HG02852 (cell line): ENCODE measurements at regions not wholly inside any gene's neighbourhood (a gene's known extent, or its start where the extent isn't known, plus 50 kb on each side); places are given as distances from the start of the nearest gene placed in this dataset.

ENCODE experiments used
- ATAC-seq: cut with Tn5 transposase; IDR thresholded peaks from one replicate; pipeline ENCODE4 v1.9.1; 2021; ENCODE audit warnings: mild to moderate bottlenecking, moderate library complexity; ENCODE audit not compliant: unreplicated experiment

- no peak for ATAC-seq
Measured at GRCh38 chr1:198902655-198903054, 263.8 kb downstream of the PTPRC start.

GRCh38 chr1:198903203-198903602, 264.4 kb downstream of the PTPRC start:
- no peak for ATAC-seq

DNA sequence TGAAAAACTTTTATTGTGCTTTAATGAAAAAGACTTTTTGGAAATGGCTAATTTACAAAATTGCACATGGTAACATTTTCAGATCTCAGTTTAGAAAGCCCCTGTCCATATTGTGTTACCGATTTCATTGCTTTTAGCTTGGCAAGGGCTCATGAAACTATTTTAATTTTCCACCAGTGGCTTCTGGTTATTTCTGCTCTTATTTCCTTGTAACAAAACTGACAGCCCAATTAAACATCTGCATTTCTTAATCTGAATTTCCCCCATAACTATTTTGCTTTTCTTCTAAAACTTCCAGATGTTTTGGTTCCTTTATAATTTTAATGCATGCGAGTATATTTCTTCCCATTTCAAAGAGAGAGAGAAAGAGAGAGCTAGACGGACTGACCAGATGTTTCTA, 264.8 kb downstream of the PTPRC start:
- no peak for ATAC-seq

DNA sequence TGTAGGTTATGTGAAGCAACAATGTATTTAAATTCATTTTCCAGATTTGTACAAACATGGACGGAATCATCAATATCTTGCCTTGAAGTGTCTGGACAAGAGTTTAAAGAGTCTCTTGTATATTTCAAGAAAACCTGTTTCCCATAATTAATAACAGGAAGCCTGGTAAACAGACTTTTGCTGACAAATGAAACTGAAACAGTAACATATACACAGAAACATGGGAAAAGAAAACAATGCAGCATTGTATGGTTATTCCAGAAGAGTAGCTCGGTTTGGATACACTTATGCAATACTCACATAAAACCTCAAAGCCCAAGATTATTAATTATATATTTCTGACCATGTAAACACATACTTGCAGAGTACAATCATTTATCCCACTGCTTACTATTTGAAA, 265.5 kb downstream of the PTPRC start:
- no peak for ATAC-seq

- no peak for ATAC-seq
Measured at GRCh38 chr1:198906739-198907422, 268.0 kb downstream of the PTPRC start.

DNA sequence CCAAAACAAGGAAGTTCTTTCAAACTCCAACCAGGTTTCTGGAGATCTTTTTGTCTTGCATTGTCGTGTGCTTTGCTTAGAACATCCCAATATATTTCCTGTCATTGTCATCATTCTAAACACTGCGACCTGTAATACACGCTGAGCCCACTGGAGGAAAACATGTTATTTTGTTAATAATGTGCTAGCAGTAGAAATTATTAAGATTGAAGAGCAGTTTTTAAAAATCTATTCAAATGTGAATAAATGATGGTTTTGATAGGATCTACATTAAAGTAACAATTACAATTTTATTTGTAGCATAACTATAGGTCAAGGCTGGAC, 268.5 kb downstream of the PTPRC start:
- ATAC-seq = no peak

DNA sequence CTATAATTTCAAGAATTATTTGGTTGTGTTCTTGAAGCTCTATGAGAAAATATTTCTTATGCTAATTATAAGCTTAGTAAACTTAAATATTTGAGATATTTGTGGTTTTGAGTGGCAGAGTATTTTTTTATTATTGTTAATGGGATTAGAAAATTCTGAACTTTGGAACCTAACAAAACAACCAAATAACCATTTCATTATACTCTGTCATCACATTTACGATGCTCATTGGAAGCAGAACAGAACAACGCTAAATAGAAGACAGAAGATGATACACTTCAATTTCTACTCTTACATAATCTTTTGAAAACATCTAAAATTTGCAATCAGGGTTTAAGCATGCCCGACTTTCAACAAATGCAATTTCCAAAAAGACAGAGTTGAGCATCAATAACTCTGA, 270.2 kb downstream of the PTPRC start:
- ATAC-seq = no peak

DNA sequence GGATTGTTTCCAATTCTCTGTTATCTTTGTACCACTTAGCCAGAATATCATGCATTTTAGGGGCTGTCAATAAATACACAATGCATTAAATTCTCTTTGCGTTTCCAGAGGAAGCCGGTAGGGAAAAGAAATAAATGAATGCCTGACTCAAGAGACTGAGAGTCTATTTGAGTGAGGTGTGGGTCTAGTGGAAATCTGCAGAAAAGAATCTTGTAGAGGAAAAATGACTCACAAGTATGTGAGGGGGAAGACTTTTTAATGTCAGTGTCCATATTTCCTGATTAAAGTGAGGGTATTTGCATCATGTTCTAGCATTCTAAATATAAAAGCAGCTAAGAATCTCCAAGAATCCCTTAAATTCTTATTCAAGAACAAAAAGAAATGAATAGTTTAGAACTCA, 271.1 kb downstream of the PTPRC start:
- no peak for ATAC-seq

DNA sequence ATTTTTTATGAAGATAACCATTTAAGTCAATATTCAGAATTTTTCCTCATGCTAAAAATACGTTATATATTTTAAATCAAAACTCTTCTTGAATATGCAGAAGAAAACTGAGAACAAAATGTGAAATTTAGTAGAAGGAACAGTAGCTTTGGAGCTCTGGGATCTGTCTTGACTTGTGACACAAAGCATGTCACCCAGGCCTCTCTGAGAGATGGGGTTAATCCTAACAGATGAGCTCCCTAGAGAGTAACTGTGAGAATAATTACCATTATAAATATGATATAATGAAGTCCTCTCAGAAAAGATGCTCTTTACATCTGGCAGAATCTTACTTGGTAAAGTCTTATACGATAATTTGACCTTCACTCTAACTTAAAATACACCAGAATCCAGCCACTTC, 272.0 kb downstream of the PTPRC start:
- no peak for ATAC-seq

- no peak for ATAC-seq
Measured at GRCh38 chr1:198912046-198912445, 273.2 kb downstream of the PTPRC start.

DNA sequence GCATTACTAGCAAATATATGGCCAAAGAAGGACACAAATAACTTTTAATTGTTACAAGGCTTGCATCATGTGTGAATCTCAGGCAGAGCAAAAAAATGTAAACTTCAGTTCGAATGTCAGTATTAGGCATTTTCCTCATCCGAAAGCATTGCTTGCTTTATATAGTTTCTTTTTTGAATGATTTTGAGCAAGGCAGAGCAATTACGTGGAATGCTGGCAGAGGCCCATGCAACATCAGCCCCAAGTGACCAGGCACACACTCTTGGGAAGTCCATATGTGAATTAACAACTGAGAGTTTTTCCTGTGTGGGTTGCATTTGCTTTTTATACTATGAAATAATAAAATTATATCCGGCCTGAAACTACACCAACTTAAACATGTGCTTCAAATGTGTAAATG, 274.8 kb downstream of the PTPRC start:
- ATAC-seq = no peak

- ATAC-seq = no peak
Measured at GRCh38 chr1:198915327-198916231, 276.7 kb downstream of the PTPRC start.

- ATAC-seq = no peak
Measured at GRCh38 chr1:198917226-198917625, 278.4 kb downstream of the PTPRC start.

DNA sequence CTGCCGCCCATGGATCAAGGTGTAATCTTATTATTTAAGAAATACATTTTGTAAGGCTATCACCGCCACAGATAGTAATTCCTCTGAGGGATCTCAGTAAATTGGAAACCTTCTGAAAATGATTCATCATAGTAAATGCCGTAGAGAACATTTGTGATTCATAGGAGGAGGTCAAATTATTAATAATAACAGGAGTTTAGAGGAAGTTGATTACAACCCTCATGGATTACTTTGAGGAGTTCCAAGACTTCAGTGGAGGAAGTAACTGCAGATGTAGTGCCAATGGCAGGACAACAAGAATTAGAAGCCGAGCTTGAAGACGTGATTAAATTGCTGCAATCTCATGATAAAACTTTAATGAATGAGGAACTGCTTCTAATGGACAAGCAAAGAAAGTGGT, 280.1 kb downstream of the PTPRC start:
- no peak for ATAC-seq

GRCh38 chr1:198919667-198920398, 281.0 kb downstream of the PTPRC start:
- ATAC-seq = peak; percentile 52

GRCh38 chr1:198922638-198923430, 284.0 kb downstream of the PTPRC start:
- peak; percentile 69 for ATAC-seq

GRCh38 chr1:198923993-198924392, 285.2 kb downstream of the PTPRC start:
- no peak for ATAC-seq

GRCh38 chr1:198925567-198925966, 286.7 kb downstream of the PTPRC start:
- ATAC-seq = no peak

- no peak for ATAC-seq
Measured at GRCh38 chr1:198927129-198927528, 288.3 kb downstream of the PTPRC start.

DNA sequence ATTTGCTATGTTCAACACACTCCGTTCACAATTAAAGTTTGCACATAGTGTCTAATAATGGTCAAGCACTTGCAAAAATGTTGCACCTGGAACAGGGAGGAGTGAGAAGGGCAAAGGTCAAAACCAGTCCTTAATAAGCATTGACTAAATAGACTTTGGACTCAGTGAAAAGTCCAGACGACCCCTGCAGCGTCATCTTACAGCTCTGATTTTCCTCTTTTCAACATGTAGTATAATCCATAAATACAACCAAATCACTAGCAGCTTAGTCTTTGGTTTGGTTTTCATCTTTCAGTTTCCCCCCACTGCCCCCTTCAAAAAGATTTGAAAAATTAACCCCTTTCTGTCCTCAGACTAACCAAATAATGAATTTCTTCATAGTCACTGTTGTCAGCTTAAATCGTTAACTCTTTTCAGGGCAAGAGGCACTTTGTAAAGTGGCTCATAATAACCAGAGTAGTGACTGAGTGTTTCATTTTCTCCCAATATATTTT, 290.3 kb downstream of the PTPRC start:
- ATAC-seq = no peak
